ENCODE measurements at regions not wholly inside any gene's neighbourhood (a gene's known extent, or its start where the extent isn't known, plus 50 kb on each side); places are given as distances from the start of the nearest gene placed in this dataset.

GRCh38 chr21:22791376-22791775 lies 1793.2 kb downstream of the NCAM2 start:
- TF ChIP-seq POLR2AphosphoS5 (IDR thresholded peaks at IDR 0.05; ENCODE audit: low read depth, low read length) (no peak), SIN3A (IDR thresholded peaks at IDR 0.05; ENCODE audit: borderline replicate concordance, insufficient read depth, low read length) (no peak), TAF1 (IDR thresholded peaks at IDR 0.05; ENCODE audit: borderline replicate concordance, insufficient read depth, low read length) (no peak), FOXP2 (optimal IDR thresholded peaks at IDR 0.05; ENCODE audit: borderline replicate concordance, extremely low read depth, extremely low read length, insufficient read depth) (no peak)
- TF ChIP-seq, protein P1, sequence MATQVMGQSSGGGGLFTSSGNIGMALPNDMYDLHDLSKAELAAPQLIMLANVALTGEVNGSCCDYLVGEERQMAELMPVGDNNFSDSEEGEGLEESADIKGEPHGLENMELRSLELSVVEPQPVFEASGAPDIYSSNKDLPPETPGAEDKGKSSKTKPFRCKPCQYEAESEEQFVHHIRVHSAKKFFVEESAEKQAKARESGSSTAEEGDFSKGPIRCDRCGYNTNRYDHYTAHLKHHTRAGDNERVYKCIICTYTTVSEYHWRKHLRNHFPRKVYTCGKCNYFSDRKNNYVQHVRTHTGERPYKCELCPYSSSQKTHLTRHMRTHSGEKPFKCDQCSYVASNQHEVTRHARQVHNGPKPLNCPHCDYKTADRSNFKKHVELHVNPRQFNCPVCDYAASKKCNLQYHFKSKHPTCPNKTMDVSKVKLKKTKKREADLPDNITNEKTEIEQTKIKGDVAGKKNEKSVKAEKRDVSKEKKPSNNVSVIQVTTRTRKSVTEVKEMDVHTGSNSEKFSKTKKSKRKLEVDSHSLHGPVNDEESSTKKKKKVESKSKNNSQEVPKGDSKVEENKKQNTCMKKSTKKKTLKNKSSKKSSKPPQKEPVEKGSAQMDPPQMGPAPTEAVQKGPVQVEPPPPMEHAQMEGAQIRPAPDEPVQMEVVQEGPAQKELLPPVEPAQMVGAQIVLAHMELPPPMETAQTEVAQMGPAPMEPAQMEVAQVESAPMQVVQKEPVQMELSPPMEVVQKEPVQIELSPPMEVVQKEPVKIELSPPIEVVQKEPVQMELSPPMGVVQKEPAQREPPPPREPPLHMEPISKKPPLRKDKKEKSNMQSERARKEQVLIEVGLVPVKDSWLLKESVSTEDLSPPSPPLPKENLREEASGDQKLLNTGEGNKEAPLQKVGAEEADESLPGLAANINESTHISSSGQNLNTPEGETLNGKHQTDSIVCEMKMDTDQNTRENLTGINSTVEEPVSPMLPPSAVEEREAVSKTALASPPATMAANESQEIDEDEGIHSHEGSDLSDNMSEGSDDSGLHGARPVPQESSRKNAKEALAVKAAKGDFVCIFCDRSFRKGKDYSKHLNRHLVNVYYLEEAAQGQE (IDR thresholded peaks at IDR 0.05; ENCODE audit: insufficient read depth in 1 of 2, low read depth in 2 of 2, low read length in 2 of 2): no peak
